ENCODE measurements at regions not wholly inside any gene's neighbourhood (a gene's known extent, or its start where the extent isn't known, plus 50 kb on each side); places are given as distances from the start of the nearest gene placed in this dataset.

DNA sequence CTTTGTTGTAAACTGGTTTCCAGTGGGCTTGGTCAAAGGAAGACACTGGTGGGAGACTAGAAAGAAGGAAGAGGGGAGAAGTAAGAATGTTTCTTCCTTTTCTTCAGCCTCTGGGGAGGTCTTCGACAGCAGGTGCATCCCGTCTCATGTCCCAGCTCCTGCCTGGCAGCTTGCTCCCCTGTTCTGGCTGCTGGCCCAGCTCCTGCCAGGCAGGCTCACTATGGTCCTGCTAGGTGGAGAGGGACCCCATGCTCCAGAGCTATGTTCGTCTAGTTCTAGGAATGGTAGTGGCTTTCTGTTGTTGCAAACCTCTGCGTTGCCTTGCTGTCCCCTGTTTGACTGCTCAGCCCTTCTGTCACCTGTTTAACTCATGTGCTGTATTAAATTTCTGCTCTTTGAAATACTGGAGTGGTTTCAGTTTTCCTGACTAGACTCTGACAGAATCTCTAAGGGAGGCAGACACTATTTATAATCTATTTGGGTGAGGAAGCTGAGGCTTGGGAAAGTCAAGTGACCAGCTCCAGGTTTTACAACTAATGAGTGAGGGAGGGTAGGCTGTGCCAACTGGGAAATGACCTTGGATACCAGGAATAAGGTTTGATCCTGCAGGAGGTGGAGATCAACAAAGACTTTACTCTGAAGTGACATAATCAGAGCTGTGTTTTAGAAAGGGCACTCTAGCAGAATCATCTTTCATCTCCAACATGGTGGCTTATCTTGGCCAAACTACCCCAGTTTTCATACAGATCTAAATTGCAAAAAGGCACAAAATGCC is 94.7 kb upstream of the DDHD1 start:
- TF ChIP-seq ELF4 (IDR thresholded peaks at IDR 0.05): no peak
- TF ChIP-seq CTBP1 (IDR thresholded peaks at IDR 0.05; ENCODE audit: borderline replicate concordance): no peak
- TF ChIP-seq SUZ12 (IDR thresholded peaks at IDR 0.05): no peak
- no peak for TF ChIP-seq BHLHE40 (IDR thresholded peaks at IDR 0.05; ENCODE audit: borderline replicate concordance)
- TF ChIP-seq FOXA1 (IDR thresholded peaks at IDR 0.05): no peak
- TF ChIP-seq, protein P1, sequence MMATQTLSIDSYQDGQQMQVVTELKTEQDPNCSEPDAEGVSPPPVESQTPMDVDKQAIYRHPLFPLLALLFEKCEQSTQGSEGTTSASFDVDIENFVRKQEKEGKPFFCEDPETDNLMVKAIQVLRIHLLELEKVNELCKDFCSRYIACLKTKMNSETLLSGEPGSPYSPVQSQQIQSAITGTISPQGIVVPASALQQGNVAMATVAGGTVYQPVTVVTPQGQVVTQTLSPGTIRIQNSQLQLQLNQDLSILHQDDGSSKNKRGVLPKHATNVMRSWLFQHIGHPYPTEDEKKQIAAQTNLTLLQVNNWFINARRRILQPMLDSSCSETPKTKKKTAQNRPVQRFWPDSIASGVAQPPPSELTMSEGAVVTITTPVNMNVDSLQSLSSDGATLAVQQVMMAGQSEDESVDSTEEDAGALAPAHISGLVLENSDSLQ (IDR thresholded peaks at IDR 0.05): no peak
- no peak for TF ChIP-seq NFRKB (IDR thresholded peaks at IDR 0.05)
- no peak for TF ChIP-seq SP1 (IDR thresholded peaks at IDR 0.05)
- no peak for TF ChIP-seq FOXM1 (IDR thresholded peaks at IDR 0.05; ENCODE audit: borderline replicate concordance)
- TF ChIP-seq TARDBP (IDR thresholded peaks at IDR 0.05): no peak
- TF ChIP-seq FOXK2 (IDR thresholded peaks at IDR 0.05): no peak
- no peak for TF ChIP-seq HDGF (IDR thresholded peaks at IDR 0.05; ENCODE audit: borderline replicate concordance)
- TF ChIP-seq L3MBTL2 (conservative IDR thresholded peaks at IDR 0.05): no peak
- no peak for TF ChIP-seq LEF1 (IDR thresholded peaks at IDR 0.05; ENCODE audit: borderline replicate concordance)

Measured in HEK293T (cell line).